OCI-LY3 (cell line): ENCODE measurements at regions not wholly inside any gene's neighbourhood (a gene's known extent, or its start where the extent isn't known, plus 50 kb on each side); places are given as distances from the start of the nearest gene placed in this dataset.

Experiments
- EZH2phosphoT487 ChIP-seq: fragments of 200-600 bp; shearing (Covaris generic); IDR thresholded peaks from 2 replicates; pipeline ENCODE4 v1.6.1; 2018; ENCODE audit warnings: antibody characterized with exemption, mixed run types, low read depth
- TF ChIP-seq, protein P1 (sequence below): fragments of 200-600, 300-600 bp; sonication (generic); IDR thresholded peaks from 2 replicates; pipeline ENCODE4 v1.5.1; 2014; ENCODE audit warnings: antibody characterized with exemption, low read length, low read depth

DNA sequence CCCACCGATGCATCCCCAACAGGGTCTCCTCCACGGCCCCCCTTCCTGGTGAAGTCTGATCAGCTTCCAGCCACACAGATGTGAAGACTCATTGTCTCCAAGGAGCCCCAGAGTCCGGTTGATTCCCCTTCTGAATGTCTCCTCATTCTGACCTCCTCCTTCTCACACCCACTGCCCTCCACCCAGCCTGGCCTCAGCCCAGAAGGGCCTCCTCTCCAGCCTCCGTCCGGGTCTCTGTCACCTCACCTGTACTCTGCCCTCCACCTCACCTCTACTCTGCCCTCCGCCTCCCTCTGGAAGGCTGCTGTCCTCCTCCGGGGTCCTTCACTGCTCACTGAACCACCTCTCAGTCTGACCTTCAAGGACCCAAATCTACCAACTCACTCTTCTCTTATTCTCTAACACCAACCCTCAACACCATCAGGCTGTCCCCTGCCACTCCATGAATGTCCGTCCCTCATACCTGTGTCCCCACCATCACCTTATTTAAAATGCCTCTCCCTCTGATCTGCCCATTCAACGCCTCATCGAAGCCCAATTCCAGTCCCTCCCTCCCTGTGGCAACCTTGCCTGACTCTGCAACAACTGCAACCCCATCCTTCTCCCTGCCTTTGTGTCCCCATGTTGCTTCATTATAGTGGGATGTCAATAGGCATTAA lies 201.2 kb downstream of the TOMM20 start:
- TF ChIP-seq, protein P1, sequence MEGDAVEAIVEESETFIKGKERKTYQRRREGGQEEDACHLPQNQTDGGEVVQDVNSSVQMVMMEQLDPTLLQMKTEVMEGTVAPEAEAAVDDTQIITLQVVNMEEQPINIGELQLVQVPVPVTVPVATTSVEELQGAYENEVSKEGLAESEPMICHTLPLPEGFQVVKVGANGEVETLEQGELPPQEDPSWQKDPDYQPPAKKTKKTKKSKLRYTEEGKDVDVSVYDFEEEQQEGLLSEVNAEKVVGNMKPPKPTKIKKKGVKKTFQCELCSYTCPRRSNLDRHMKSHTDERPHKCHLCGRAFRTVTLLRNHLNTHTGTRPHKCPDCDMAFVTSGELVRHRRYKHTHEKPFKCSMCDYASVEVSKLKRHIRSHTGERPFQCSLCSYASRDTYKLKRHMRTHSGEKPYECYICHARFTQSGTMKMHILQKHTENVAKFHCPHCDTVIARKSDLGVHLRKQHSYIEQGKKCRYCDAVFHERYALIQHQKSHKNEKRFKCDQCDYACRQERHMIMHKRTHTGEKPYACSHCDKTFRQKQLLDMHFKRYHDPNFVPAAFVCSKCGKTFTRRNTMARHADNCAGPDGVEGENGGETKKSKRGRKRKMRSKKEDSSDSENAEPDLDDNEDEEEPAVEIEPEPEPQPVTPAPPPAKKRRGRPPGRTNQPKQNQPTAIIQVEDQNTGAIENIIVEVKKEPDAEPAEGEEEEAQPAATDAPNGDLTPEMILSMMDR, result no peak
- no peak for TF ChIP-seq EZH2phosphoT487
